Pancreas (tissue), 10 donors: ENCODE measurements at regions not wholly inside any gene's neighbourhood (a gene's known extent, or its start where the extent isn't known, plus 50 kb on each side); places are given as distances from the start of the nearest gene placed in this dataset.

Source experiments
- ATAC-seq, 4 donors: fragments of 200-7000 bp; cut with Tn5 transposase; one replicate each; pipeline versions ENCODE4 v1.8.0 to v1.9.1; 2020; ENCODE audit warnings: mild to moderate bottlenecking in 4 of 4, moderate library complexity in 4 of 4
- DNase-seq, 6 donors: peaks; one replicate each; pipeline ENCODE4 v3.0.0-alpha.2; 2020
- FAIRE-seq: peaks from 2 replicates; lab custom pipeline; 2012; peaks lifted over from hg19 to GRCh38; lab: Jason Lieb, UNC
- H3K27ac ChIP-seq, 4 donors: fragments of 200-600 bp; sonication (generic); 1 replicate in 3 of 4; 2 replicates in 1 of 4; pipeline versions ENCODE4 v1.5.0 to v1.8.0; 2020
- H3K27me3 ChIP-seq, 4 donors: fragments of 200-600 bp; one replicate each; pipeline ENCODE4 v1.8.0; 2021
- H3K36me3 ChIP-seq, 3 donors: fragments of 200-600 bp; sonication (generic) in 1 of 3; one replicate each; pipeline versions ENCODE4 v1.5.0 to v1.8.0; 2020 to 2021
- H3K4me1 ChIP-seq, 3 donors: fragments of 200-600 bp; one replicate each; pipeline ENCODE4 v1.8.0; 2021
- H3K4me3 ChIP-seq, 4 donors: fragments of 200-600 bp; sonication (generic) in 2 of 4; one replicate each; pipeline versions ENCODE4 v1.5.0 to v1.8.0; 2020 to 2021
- H3K9me3 ChIP-seq, 4 donors: fragments of 200-600 bp; one replicate each; pipeline ENCODE4 v1.8.0; 2021
- CTCF ChIP-seq, 4 donors: fragments of 200-600 bp; sonication (generic) in 3 of 4; IDR thresholded peaks; one replicate each; pipeline versions ENCODE4 v1.5.0 to v1.8.0; 2021; ENCODE audit warnings: antibody characterized with exemption in 4 of 4
- WGBS, 2 donors: extraction: QIAGEN DNeasy Blood & Tissue Kit; methylation state at CpG; one replicate each; pipeline ENCODE4 v1.1.7; 2013; 5-methylcytosine and 5-hydroxymethylcytosine counted together
- intact Hi-C, 3 donors: fragments of 100-400 bp; cut with DNase I; formaldehyde crosslinking; loops; one replicate each; pipeline versions ENCODE4 v1.11.1 to v1.14.2; 2022
- donor health status: healthy with polysubstance abuse.
- donor health status: DM: no; HTN: no; CAD: no; lungs with moderate emphysema.
- donor health status: DM: no; HTN: no; CAD: no.
- donor health status: control.
- donor health status: control.
- donor health status: Bipolar disorder and iron deficiency.
- donor health status: DM: yes; HTN: yes; CAD: no.
- donor health status: DM: no; HTN: no; CAD: no.
- donor health status: DM: no; HTN: no; CAD: no.
- donor health status: DM: yes; HTN: yes; CAD: no.

- TF ChIP-seq CTCF (IDR thresholded peaks at IDR 0.05): no peak
- intact Hi-C loops: no loop called here
- Histone ChIP-seq H3K27ac (no peak overlapping the region), H3K4me3 (no peak overlapping the region), H3K36me3 (no peaks in the 10 kb centered on the region), H3K27me3 (no peaks in the 10 kb centered on the region), H3K9me3 (no peaks in the 10 kb centered on the region), H3K4me1 (peaks cover 4 to 13% (median 12%) of the 10 kb centered on the region in 3 donors)
- DNase-seq: no peak
- no peak for FAIRE-seq
- peak in 3 of 4 donors; percentile 45 to 69 (median 62) for ATAC-seq
- 10 to 16% methylated on average over 1 of the region's 1 CpG for WGBS, 2 donors
Observed at GRCh38 chr7:94276795-94277194, 117.9 kb upstream of the COL1A2 start.

GRCh38 chr7:94277236-94277635 is 117.5 kb upstream of the COL1A2 start:
- H3K4me1 ChIP-seq: peaks cover 4 to 13% (median 12%) of the 10 kb centered on the region in 3 donors
- FAIRE-seq (no peak), ATAC-seq (no peak), DNase-seq (no peak)
- no peak overlapping the region for H3K27ac ChIP-seq
- no peaks in the 10 kb centered on the region for H3K27me3 ChIP-seq
- intact Hi-C loops: no loop called here
- TF ChIP-seq CTCF (IDR thresholded peaks at IDR 0.05): no peak
- 80 to 82% methylated on average over 4 of the region's 4 CpGs for WGBS, 2 donors
- H3K9me3 ChIP-seq: no peaks in the 10 kb centered on the region
- no peak overlapping the region for H3K4me3 ChIP-seq
- no peaks in the 10 kb centered on the region for H3K36me3 ChIP-seq

- 37 to 38% methylated on average over 2 of the region's 2 CpGs for WGBS, 2 donors
- no peaks in the 10 kb centered on the region for H3K27me3 ChIP-seq
- FAIRE-seq: no peak
- no peak for TF ChIP-seq CTCF (IDR thresholded peaks at IDR 0.05)
- intact Hi-C loops: loop anchor here in 1 of 3 donors (10.0 kb wide), 1 partner anchor 114 kb away; the partner anchor contains the start of gene COL1A2
- no peaks in the 10 kb centered on the region for H3K9me3 ChIP-seq
- no peaks in the 10 kb centered on the region for H3K36me3 ChIP-seq
- H3K4me3 ChIP-seq: no peak overlapping the region
- peak overlapping the region in 3 of 4 donors; percentile 13 to 55 (median 53) for H3K27ac ChIP-seq
- peaks cover 4 to 16% (median 12%) of the 10 kb centered on the region in 3 donors for H3K4me1 ChIP-seq
- ATAC-seq: peak; percentile 78 to 90 (median 86)
- peak in 1 of 6 donors; percentile 30 for DNase-seq
Observed at GRCh38 chr7:94280851-94281250, 113.8 kb upstream of the COL1A2 start.

GRCh38 chr7:94284104-94284503 is 110.6 kb upstream of the COL1A2 start:
- ATAC-seq: no peak
- no peaks in the 10 kb centered on the region for H3K9me3 ChIP-seq
- no peak for DNase-seq
- peaks cover 4 to 16% (median 12%) of the 10 kb centered on the region in 3 donors for H3K4me1 ChIP-seq
- 56 to 60% methylated on average over 2 of the region's 2 CpGs for WGBS, 2 donors
- TF ChIP-seq CTCF (IDR thresholded peaks at IDR 0.05): no peak
- H3K4me3 ChIP-seq: no peak overlapping the region
- H3K36me3 ChIP-seq: no peaks in the 10 kb centered on the region
- no peaks in the 10 kb centered on the region for H3K27me3 ChIP-seq
- no peak overlapping the region for H3K27ac ChIP-seq
- FAIRE-seq: no peak
- intact Hi-C loops: loop anchor here in 1 of 3 donors (10.0 kb wide), 1 partner anchor 111 kb away; the partner anchor contains the start of gene COL1A2

GRCh38 chr7:94286111-94286510 is 108.6 kb upstream of the COL1A2 start:
- 54 to 68% methylated on average over 1 of the region's 1 CpG for WGBS, 2 donors
- intact Hi-C loops: loop anchor here in 1 of 3 donors (10.0 kb wide), 1 partner anchor 109 kb away; the partner anchor contains the start of gene COL1A2
- Histone ChIP-seq H3K4me1 (peaks cover 4 to 10% (median 6%) of the 10 kb centered on the region in 3 donors), H3K36me3 (no peaks in the 10 kb centered on the region), H3K27me3 (no peaks in the 10 kb centered on the region), H3K4me3 (no peak overlapping the region), H3K9me3 (no peaks in the 10 kb centered on the region), H3K27ac (no peak overlapping the region)
- no peak for TF ChIP-seq CTCF (IDR thresholded peaks at IDR 0.05)
- FAIRE-seq (no peak), DNase-seq (no peak), ATAC-seq (no peak)
